K562 (cell line): ENCODE measurements at regions not wholly inside any gene's neighbourhood (a gene's known extent, or its start where the extent isn't known, plus 50 kb on each side); places are given as distances from the start of the nearest gene placed in this dataset.
A peak's percentile ranks its signal among the peaks of the same experiment; 100 is the strongest.

Experiments
- ATAC-seq: fragments of 200-7000 bp; cut with Tn5 transposase; 3 replicates; pipeline ENCODE4 v1.9.1; 2020; ENCODE audit warnings: moderate library complexity
- BruUV-seq: library from RNA; stranded (reverse); fragments of 400-500 nt; replicated peaks from 2 replicates; lab custom pipeline; 2021; lab: Mats Ljungman, UMichigan
- CTCF ChIA-PET: fragments of 300-600 bp; formaldehyde crosslinking; extraction: SDS; loops from one replicate; lab custom pipeline; 2021; ENCODE audit warnings: low intra/inter-chr PET ratio; lab: Yijun Ruan, JAX
- POLR2A ChIA-PET: fragments of 300-600, 350-650 bp; sonication (Branson Sonifier 250); formaldehyde crosslinking; extraction: SDS; loops from one replicate; lab custom pipeline; 2021; ENCODE audit warnings: antibody characterized with exemption, inconsistent platforms; lab: Yijun Ruan, JAX
- DNase-seq, 4 experiments: peaks; one replicate each; pipeline versions ENCODE4 v3.0.0 to v3.0.0-alpha.2; 2011 to 2018; ENCODE audit warnings: low spot score in 3 of 4, mixed read lengths in 3 of 4; ENCODE audit errors: extremely low read depth in 1 of 4
- FAIRE-seq: peaks from 2 replicates; lab custom pipeline; 2011; peaks lifted over from hg19 to GRCh38; lab: Jason Lieb, UNC
- H2AFZ ChIP-seq: 2 replicates; pipeline ENCODE4 v1.6.0; 2011; ENCODE audit warnings: low read depth, low read length, control low read depth, inconsistent platforms
- H3K27ac ChIP-seq: fragments of 200-600 bp; 3 replicates; pipeline ENCODE4 v1.8.0; 2011; ENCODE audit warnings: low read depth, mild to moderate bottlenecking, control low read depth, inconsistent platforms, low read length, moderate library complexity, mixed read lengths; ENCODE audit errors: extremely low read depth
- H3K27me3 ChIP-seq, 2 experiments: fragments of 300-600 bp in 1 of 2; 2 replicates in 1 of 2; 3 replicates in 1 of 2; pipeline versions ENCODE4 v1.6.0 to v1.8.0; 2011; ENCODE audit warnings: inconsistent platforms in 2 of 2, low read length in 2 of 2, mild to moderate bottlenecking in 1 of 2, mixed read lengths in 1 of 2, moderate library complexity in 1 of 2; ENCODE audit not compliant: control insufficient read depth in 2 of 2, insufficient read depth in 2 of 2
- H3K36me3 ChIP-seq: fragments of 300-600 bp; 3 replicates; pipeline ENCODE4 v1.8.0; 2011; ENCODE audit warnings: mild to moderate bottlenecking, low read length, inconsistent platforms; ENCODE audit not compliant: control insufficient read depth, insufficient read depth
- H3K4me1 ChIP-seq, 2 experiments: fragments of 200-600 bp in 1 of 2; replicated peaks in 1 of 2; 2 replicates in 1 of 2; 3 replicates in 1 of 2; pipeline versions ENCODE4 v1.5.1 to v1.8.0; 2011; ENCODE audit warnings: inconsistent platforms in 2 of 2, low read length in 2 of 2, mild to moderate bottlenecking in 1 of 2, mixed read lengths in 1 of 2, moderate library complexity in 1 of 2; ENCODE audit not compliant: control insufficient read depth in 2 of 2, insufficient read depth in 2 of 2
- H3K4me2 ChIP-seq: 2 replicates; pipeline ENCODE4 v1.6.1; 2011; ENCODE audit warnings: low read length, control low read depth, inconsistent platforms, mixed read lengths; ENCODE audit not compliant: insufficient read depth
- H3K4me3 ChIP-seq: fragments of 200-600 bp; sonication (generic), shearing (Covaris generic); 2 replicates; pipeline ENCODE4 v1.5.1; 2016; ENCODE audit warnings: control low read depth, inconsistent platforms
- H3K79me2 ChIP-seq: fragments of 200-600 bp; 3 replicates; pipeline ENCODE4 v1.8.0; 2011; ENCODE audit warnings: low read length, inconsistent platforms; ENCODE audit not compliant: control insufficient read depth, insufficient read depth
- H3K9ac ChIP-seq, 2 experiments: 2 replicates each; pipeline versions ENCODE4 v1.6.0 to v1.6.1; 2011; ENCODE audit warnings: low read depth in 2 of 2, low read length in 2 of 2, control low read depth in 1 of 2, inconsistent platforms in 1 of 2, mild to moderate bottlenecking in 1 of 2, mixed read lengths in 1 of 2; ENCODE audit not compliant: insufficient read depth in 1 of 2
- H3K9me1 ChIP-seq: one replicate; pipeline ENCODE4 v1.6.0; 2011; ENCODE audit warnings: inconsistent platforms, mild to moderate bottlenecking, low read length, moderate library complexity; ENCODE audit not compliant: control insufficient read depth, insufficient read depth
- H3K9me3 ChIP-seq: replicated peaks from 2 replicates; pipeline ENCODE4 v1.5.1; 2011; ENCODE audit warnings: low read depth, low read length, inconsistent platforms; ENCODE audit not compliant: control insufficient read depth, insufficient read depth
- H4K20me1 ChIP-seq: replicated peaks from 2 replicates; pipeline ENCODE4 v1.6.1; 2011; ENCODE audit warnings: low read length, inconsistent platforms, mixed read lengths; ENCODE audit not compliant: control insufficient read depth, insufficient read depth
- DPF2 ChIP-seq: fragments of 450-650 bp; IDR thresholded peaks from 2 replicates; pipeline ENCODE4 v1.6.1; 2016
- ESRRB ChIP-seq: fragments of 250-450 bp; sonication (Bioruptor Pico); IDR thresholded peaks from 2 replicates; pipeline ENCODE4 v1.5.0; 2020; ENCODE audit warnings: mild to moderate bottlenecking, moderate library complexity, borderline replicate concordance
- PHF8 ChIP-seq: fragments of 200-600 bp; sonication (generic); IDR thresholded peaks from 2 replicates; pipeline ENCODE4 v1.6.1; 2012; ENCODE audit warnings: mixed run types, mild to moderate bottlenecking, inconsistent platforms, low read length, moderate library complexity, borderline replicate concordance
- PTTG1 ChIP-seq: fragments of 450-650 bp; IDR thresholded peaks from 2 replicates; pipeline ENCODE4 v1.6.1; 2016; ENCODE audit warnings: low read depth, mild to moderate bottlenecking, missing genetic modification characterization, missing compliant biosample characterization
- RHOXF2B ChIP-seq: fragments of 250-450 bp; sonication (Bioruptor Pico); conservative IDR thresholded peaks from 2 replicates; pipeline ENCODE4 v1.5.1; 2021
- SNRNP70 ChIP-seq: fragments of 200-400 bp; formaldehyde crosslinking; optimal IDR thresholded peaks from 2 replicates; pipeline ENCODE3; 2017; ENCODE audit warnings: low read depth, low read length
- ZNF316 ChIP-seq: fragments of 450-650 bp; IDR thresholded peaks from 2 replicates; pipeline ENCODE4 v1.6.1; 2016
- WGBS: fragments of 100-300 bp; shearing (Covaris generic); methylation state at CpG from one replicate; pipeline ENCODE4 v1.1.6; 2016; ENCODE audit warnings: low coverage, mixed read lengths; ENCODE audit not compliant: insufficient coverage; ENCODE audit errors: missing lambda C conversion rate; 5-methylcytosine and 5-hydroxymethylcytosine counted together
- in situ Hi-C: fragments of 300-500 bp; cut with MboI; formaldehyde crosslinking; loops from 4 replicates; pipeline ENCODE4 v1.15.0; 2018; ENCODE audit warnings: inconsistent platforms, mixed read lengths
- intact Hi-C: fragments of 100-400 bp; cut with micrococcal nuclease; formaldehyde crosslinking; loops from 2 replicates; pipeline ENCODE4 v1.14.2; 2022
- TF ChIP-seq, protein P1 (sequence below): fragments of 450-650 bp; IDR thresholded peaks from 2 replicates; pipeline ENCODE4 v1.7.1; 2018; ENCODE audit warnings: mild to moderate bottlenecking, low read depth; ENCODE audit not compliant: partially characterized antibody
- TF ChIP-seq, protein P2 (sequence below): fragments of 150-350 bp; conservative IDR thresholded peaks from 2 replicates; pipeline ENCODE4 v1.6.1; 2014; ENCODE audit warnings: low read length
- TF ChIP-seq, protein P3 (sequence below): fragments of 250-450 bp; sonication (Bioruptor Pico); IDR thresholded peaks from 2 replicates; pipeline ENCODE4 v1.9.0; 2021; ENCODE audit warnings: mild to moderate bottlenecking

DNA sequence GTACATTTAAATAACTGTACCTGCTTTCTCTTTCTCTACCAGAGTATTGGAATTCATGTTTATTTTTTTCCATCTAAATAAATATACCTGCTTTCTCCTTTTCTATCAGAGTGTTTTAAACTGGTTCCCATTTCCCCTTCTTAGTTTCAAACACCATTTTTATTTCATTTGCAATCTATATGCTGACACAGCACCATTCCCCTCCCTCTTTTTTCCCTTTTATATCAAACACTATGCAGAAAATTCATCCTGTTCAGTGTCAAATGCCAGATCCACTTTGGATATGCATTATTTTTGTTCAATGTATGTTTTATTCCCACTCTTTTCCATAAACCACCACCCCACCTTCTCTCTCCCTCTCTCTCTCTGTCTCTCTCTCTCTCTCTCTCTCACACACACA is 85.8 kb upstream of the ST6GALNAC5 start:
- no peaks in the 10 kb centered on the region for H3K36me3 ChIP-seq
- no peak for FAIRE-seq
- H3K4me3 ChIP-seq, result no peak overlapping the region
- no peak overlapping the region for H3K4me2 ChIP-seq
- H2AFZ ChIP-seq, result no peak overlapping the region
- H3K4me1 ChIP-seq, result no peaks in the 10 kb centered on the region
- intact Hi-C loops (no loop called here), in situ Hi-C loops (no loop called here)
- no peaks in the 10 kb centered on the region for H3K79me2 ChIP-seq
- TF ChIP-seq PHF8 (no peak), ZNF316 (peak; percentile 31; the same call in 1 of the 2 replicates)
- H3K27ac ChIP-seq, result no peak overlapping the region
- H3K27me3 ChIP-seq, result no peaks in the 10 kb centered on the region
- ATAC-seq, result no peak
- CTCF ChIA-PET, result no interaction called here
- no peak for DNase-seq
- no peak overlapping the region for H3K9ac ChIP-seq
- no peaks in the 10 kb centered on the region; the same call in 1 of the 2 replicates for H3K9me3 ChIP-seq
- no TSS peak for BruUV-seq
- no peaks in the 10 kb centered on the region for H4K20me1 ChIP-seq
- no peaks in the 10 kb centered on the region for H3K9me1 ChIP-seq
- POLR2A ChIA-PET, result no interaction called here

- intact Hi-C loops (no loop called here), in situ Hi-C loops (no loop called here)
- no peak overlapping the region for H3K4me2 ChIP-seq
- no peak for DNase-seq
- no peaks in the 10 kb centered on the region for H4K20me1 ChIP-seq
- H3K9me3 ChIP-seq, result no peaks in the 10 kb centered on the region; the same call in 1 of the 2 replicates
- no peaks in the 10 kb centered on the region for H3K36me3 ChIP-seq
- H3K27me3 ChIP-seq, result no peaks in the 10 kb centered on the region
- ChIA-PET CTCF (no interaction called here), POLR2A (no interaction called here)
- no peaks in the 10 kb centered on the region for H3K79me2 ChIP-seq
- ATAC-seq, result no peak
- no peak overlapping the region for H3K4me3 ChIP-seq
- no TSS peak for BruUV-seq
- H3K27ac ChIP-seq, result no peak overlapping the region
- H3K9me1 ChIP-seq, result no peaks in the 10 kb centered on the region
- FAIRE-seq, result no peak
- WGBS, result 0% methylated on average over 1 of the region's 1 CpG
- no peak overlapping the region for H2AFZ ChIP-seq
- H3K9ac ChIP-seq, result no peak overlapping the region
- H3K4me1 ChIP-seq, result no peaks in the 10 kb centered on the region
- TF ChIP-seq, protein P1, sequence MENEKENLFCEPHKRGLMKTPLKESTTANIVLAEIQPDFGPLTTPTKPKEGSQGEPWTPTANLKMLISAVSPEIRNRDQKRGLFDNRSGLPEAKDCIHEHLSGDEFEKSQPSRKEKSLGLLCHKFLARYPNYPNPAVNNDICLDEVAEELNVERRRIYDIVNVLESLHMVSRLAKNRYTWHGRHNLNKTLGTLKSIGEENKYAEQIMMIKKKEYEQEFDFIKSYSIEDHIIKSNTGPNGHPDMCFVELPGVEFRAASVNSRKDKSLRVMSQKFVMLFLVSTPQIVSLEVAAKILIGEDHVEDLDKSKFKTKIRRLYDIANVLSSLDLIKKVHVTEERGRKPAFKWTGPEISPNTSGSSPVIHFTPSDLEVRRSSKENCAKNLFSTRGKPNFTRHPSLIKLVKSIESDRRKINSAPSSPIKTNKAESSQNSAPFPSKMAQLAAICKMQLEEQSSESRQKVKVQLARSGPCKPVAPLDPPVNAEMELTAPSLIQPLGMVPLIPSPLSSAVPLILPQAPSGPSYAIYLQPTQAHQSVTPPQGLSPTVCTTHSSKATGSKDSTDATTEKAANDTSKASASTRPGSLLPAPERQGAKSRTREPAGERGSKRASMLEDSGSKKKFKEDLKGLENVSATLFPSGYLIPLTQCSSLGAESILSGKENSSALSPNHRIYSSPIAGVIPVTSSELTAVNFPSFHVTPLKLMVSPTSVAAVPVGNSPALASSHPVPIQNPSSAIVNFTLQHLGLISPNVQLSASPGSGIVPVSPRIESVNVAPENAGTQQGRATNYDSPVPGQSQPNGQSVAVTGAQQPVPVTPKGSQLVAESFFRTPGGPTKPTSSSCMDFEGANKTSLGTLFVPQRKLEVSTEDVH, result no peak
- TF ChIP-seq SNRNP70 (no peak), DPF2 (no peak), ESRRB (CRISPR knock-in tag) (no peak), PTTG1 (tag) (no peak), RHOXF2B (no peak)
- TF ChIP-seq, protein P2, sequence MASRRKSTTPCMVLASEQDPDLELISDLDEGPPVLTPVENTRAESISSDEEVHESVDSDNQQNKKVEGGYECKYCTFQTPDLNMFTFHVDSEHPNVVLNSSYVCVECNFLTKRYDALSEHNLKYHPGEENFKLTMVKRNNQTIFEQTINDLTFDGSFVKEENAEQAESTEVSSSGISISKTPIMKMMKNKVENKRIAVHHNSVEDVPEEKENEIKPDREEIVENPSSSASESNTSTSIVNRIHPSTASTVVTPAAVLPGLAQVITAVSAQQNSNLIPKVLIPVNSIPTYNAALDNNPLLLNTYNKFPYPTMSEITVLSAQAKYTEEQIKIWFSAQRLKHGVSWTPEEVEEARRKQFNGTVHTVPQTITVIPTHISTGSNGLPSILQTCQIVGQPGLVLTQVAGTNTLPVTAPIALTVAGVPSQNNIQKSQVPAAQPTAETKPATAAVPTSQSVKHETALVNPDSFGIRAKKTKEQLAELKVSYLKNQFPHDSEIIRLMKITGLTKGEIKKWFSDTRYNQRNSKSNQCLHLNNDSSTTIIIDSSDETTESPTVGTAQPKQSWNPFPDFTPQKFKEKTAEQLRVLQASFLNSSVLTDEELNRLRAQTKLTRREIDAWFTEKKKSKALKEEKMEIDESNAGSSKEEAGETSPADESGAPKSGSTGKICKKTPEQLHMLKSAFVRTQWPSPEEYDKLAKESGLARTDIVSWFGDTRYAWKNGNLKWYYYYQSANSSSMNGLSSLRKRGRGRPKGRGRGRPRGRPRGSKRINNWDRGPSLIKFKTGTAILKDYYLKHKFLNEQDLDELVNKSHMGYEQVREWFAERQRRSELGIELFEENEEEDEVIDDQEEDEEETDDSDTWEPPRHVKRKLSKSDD, result no peak
- TF ChIP-seq, protein P3, sequence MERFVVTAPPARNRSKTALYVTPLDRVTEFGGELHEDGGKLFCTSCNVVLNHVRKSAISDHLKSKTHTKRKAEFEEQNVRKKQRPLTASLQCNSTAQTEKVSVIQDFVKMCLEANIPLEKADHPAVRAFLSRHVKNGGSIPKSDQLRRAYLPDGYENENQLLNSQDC (CRISPR knock-in tag), result no peak
Measured at GRCh38 chr1:76782809-76783208, 84.5 kb upstream of the ST6GALNAC5 start.
